PC-3 (cell line): ENCODE measurements at regions not wholly inside any gene's neighbourhood (a gene's known extent, or its start where the extent isn't known, plus 50 kb on each side); places are given as distances from the start of the nearest gene placed in this dataset.

ENCODE experiments used
- ATAC-seq: fragments of 200-7000 bp; cut with Tn5 transposase; 2 replicates; pipeline ENCODE4 v1.9.1; 2020; ENCODE audit warnings: mild to moderate bottlenecking, moderate library complexity
- BruUV-seq: library from RNA; stranded (reverse); fragments of 400-500 nt; replicated peaks from 2 replicates; lab custom pipeline; 2021; lab: Mats Ljungman, UMichigan
- CTCF ChIA-PET: fragments of 300-600 bp; sonication (Branson Sonifier 250); formaldehyde crosslinking; loops from one replicate; lab custom pipeline; 2022; ENCODE audit warnings: antibody characterized with exemption; lab: Charles Lee
- POLR2A ChIA-PET: fragments of 300-600 bp; sonication (Branson Sonifier 250); formaldehyde crosslinking; loops from one replicate; lab custom pipeline; 2022; ENCODE audit warnings: antibody characterized with exemption; ENCODE audit not compliant: unreplicated experiment; lab: Charles Lee
- DNase-seq: peaks from one replicate; pipeline ENCODE4 v3.0.0-alpha.2; 2015
- H2AFZ ChIP-seq: fragments of 300-600 bp; sonication (generic); 2 replicates; pipeline ENCODE4 v1.6.0; 2016; ENCODE audit warnings: antibody characterized with exemption, low read length
- H3F3A ChIP-seq: fragments of 300-600 bp; sonication (generic); one replicate; pipeline ENCODE4 v1.6.0; 2017; ENCODE audit warnings: antibody characterized with exemption, low read length, control low read depth, mild to moderate bottlenecking; ENCODE audit not compliant: unreplicated experiment
- H3K27ac ChIP-seq: fragments of 300-600 bp; sonication (generic); 2 replicates; pipeline ENCODE4 v1.5.1; 2016; ENCODE audit warnings: mild to moderate bottlenecking, low read length
- H3K27me3 ChIP-seq: fragments of 300-600 bp; sonication (generic); 2 replicates; pipeline ENCODE4 v1.6.1; 2016; ENCODE audit warnings: low read length, mixed read lengths
- H3K36me3 ChIP-seq: fragments of 300-600 bp; sonication (generic); 2 replicates; pipeline ENCODE4 v1.6.1; 2016; ENCODE audit warnings: low read depth, mixed run types, low read length, mixed read lengths
- H3K4me1 ChIP-seq: fragments of 300-600 bp; sonication (generic); 2 replicates; pipeline ENCODE4 v1.5.1; 2016; ENCODE audit warnings: low read length; ENCODE audit not compliant: insufficient read depth
- H3K4me2 ChIP-seq: fragments of 300-600 bp; sonication (generic); 2 replicates; pipeline ENCODE4 v1.6.0; 2016; ENCODE audit warnings: low read length
- H3K4me3 ChIP-seq: fragments of 300-600 bp; sonication (generic); 2 replicates; pipeline ENCODE4 v1.5.1; 2016; ENCODE audit warnings: mild to moderate bottlenecking, low read length, mixed read lengths
- H3K79me2 ChIP-seq: fragments of 300-600 bp; sonication (generic); 2 replicates; pipeline ENCODE4 v1.6.1; 2017; ENCODE audit warnings: low read length, mixed read lengths
- H3K9ac ChIP-seq: fragments of 300-600 bp; sonication (generic); 2 replicates; pipeline ENCODE4 v1.6.0; 2016; ENCODE audit warnings: mild to moderate bottlenecking, low read length
- H3K9me2 ChIP-seq: fragments of 300-600 bp; sonication (generic); replicated peaks from 2 replicates; pipeline ENCODE4 v1.6.1; 2016; ENCODE audit warnings: mixed run types, low read length, mixed read lengths
- H3K9me3 ChIP-seq: fragments of 300-600 bp; sonication (generic); 2 replicates; pipeline ENCODE4 v1.6.1; 2016; ENCODE audit warnings: low read length, mixed read lengths
- H4K20me1 ChIP-seq: fragments of 300-600 bp; sonication (generic); 2 replicates; pipeline ENCODE4 v1.6.1; 2016; ENCODE audit warnings: low read length, mixed read lengths
- EZH2 ChIP-seq: fragments of 300-600 bp; sonication (generic); IDR thresholded peaks from one replicate; pipeline ENCODE4 v1.6.1; 2017; ENCODE audit warnings: antibody characterized with exemption, mild to moderate bottlenecking, low read length; ENCODE audit not compliant: unreplicated experiment
- EZH2phosphoT487 ChIP-seq: fragments of 300-600 bp; sonication (generic); IDR thresholded peaks from 2 replicates; pipeline ENCODE4 v1.6.1; 2018; ENCODE audit warnings: mild to moderate bottlenecking, antibody characterized with exemption, low read length, borderline replicate concordance
- intact Hi-C: fragments of 100-400 bp; cut with micrococcal nuclease; formaldehyde crosslinking; loops from 2 replicates; pipeline ENCODE4 v1.9.0; 2023
- TF ChIP-seq, protein P1 (sequence below): fragments of 300-600 bp; sonication (generic); conservative IDR thresholded peaks from 2 replicates; pipeline ENCODE4 v1.5.1; 2017; ENCODE audit warnings: antibody characterized with exemption, low read depth, mild to moderate bottlenecking, low read length

- Histone ChIP-seq H3K4me3 (no peak overlapping the region), H4K20me1 (no peaks in the 10 kb centered on the region), H3K36me3 (no peaks in the 10 kb centered on the region), H3K27me3 (no peaks in the 10 kb centered on the region), H3K9me3 (no peaks in the 10 kb centered on the region), H3K4me1 (no peaks in the 10 kb centered on the region), H3K79me2 (no peaks in the 10 kb centered on the region), H3K9me2 (no peaks in the 10 kb centered on the region), H3K9ac (no peak overlapping the region), H2AFZ (no peak overlapping the region), H3K4me2 (no peak overlapping the region), H3K27ac (no peak overlapping the region), H3F3A (no peaks in the 10 kb centered on the region)
- DNase-seq = no peak
- POLR2A ChIA-PET = no interaction called here
- ATAC-seq = no peak
- TF ChIP-seq, protein P1, sequence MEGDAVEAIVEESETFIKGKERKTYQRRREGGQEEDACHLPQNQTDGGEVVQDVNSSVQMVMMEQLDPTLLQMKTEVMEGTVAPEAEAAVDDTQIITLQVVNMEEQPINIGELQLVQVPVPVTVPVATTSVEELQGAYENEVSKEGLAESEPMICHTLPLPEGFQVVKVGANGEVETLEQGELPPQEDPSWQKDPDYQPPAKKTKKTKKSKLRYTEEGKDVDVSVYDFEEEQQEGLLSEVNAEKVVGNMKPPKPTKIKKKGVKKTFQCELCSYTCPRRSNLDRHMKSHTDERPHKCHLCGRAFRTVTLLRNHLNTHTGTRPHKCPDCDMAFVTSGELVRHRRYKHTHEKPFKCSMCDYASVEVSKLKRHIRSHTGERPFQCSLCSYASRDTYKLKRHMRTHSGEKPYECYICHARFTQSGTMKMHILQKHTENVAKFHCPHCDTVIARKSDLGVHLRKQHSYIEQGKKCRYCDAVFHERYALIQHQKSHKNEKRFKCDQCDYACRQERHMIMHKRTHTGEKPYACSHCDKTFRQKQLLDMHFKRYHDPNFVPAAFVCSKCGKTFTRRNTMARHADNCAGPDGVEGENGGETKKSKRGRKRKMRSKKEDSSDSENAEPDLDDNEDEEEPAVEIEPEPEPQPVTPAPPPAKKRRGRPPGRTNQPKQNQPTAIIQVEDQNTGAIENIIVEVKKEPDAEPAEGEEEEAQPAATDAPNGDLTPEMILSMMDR = no peak
- TF ChIP-seq EZH2 (no peak), EZH2phosphoT487 (no peak)
- intact Hi-C loops = no loop called here
- CTCF ChIA-PET = no interaction called here
- BruUV-seq = no TSS peak
Observed at GRCh38 chr22:34805771-34806170, 260.2 kb upstream of the ISX start.

- Histone ChIP-seq H2AFZ (no peak overlapping the region), H3K9ac (no peak overlapping the region), H3K4me3 (no peak overlapping the region), H3F3A (no peaks in the 10 kb centered on the region), H3K9me3 (no peaks in the 10 kb centered on the region), H3K27me3 (no peaks in the 10 kb centered on the region), H3K4me2 (no peak overlapping the region), H3K36me3 (no peaks in the 10 kb centered on the region), H3K27ac (no peak overlapping the region), H3K79me2 (no peaks in the 10 kb centered on the region), H3K9me2 (no peaks in the 10 kb centered on the region), H3K4me1 (no peaks in the 10 kb centered on the region), H4K20me1 (no peaks in the 10 kb centered on the region)
- DNase-seq = no peak
- TF ChIP-seq, protein P1 = no peak
- no peak for TF ChIP-seq EZH2
- TF ChIP-seq EZH2phosphoT487 = no peak
- ChIA-PET POLR2A (no interaction called here), CTCF (no interaction called here)
- intact Hi-C loops = no loop called here
- BruUV-seq = no TSS peak
- no peak for ATAC-seq
Observed at GRCh38 chr22:34808618-34809017, 257.3 kb upstream of the ISX start.

GRCh38 chr22:34812631-34813030 is 253.3 kb upstream of the ISX start:
- Histone ChIP-seq H3K4me1 (no peaks in the 10 kb centered on the region), H3K4me2 (no peak overlapping the region), H3F3A (no peaks in the 10 kb centered on the region), H3K36me3 (no peaks in the 10 kb centered on the region), H3K79me2 (no peaks in the 10 kb centered on the region), H3K4me3 (no peak overlapping the region), H3K27ac (no peak overlapping the region), H3K27me3 (no peaks in the 10 kb centered on the region), H3K9me3 (no peaks in the 10 kb centered on the region), H3K9ac (no peak overlapping the region), H2AFZ (no peak overlapping the region), H3K9me2 (no peaks in the 10 kb centered on the region), H4K20me1 (no peaks in the 10 kb centered on the region)
- no TSS peak for BruUV-seq
- intact Hi-C loops = no loop called here
- TF ChIP-seq EZH2 = no peak
- TF ChIP-seq EZH2phosphoT487 = no peak
- TF ChIP-seq, protein P1 = no peak
- ChIA-PET CTCF (no interaction called here), POLR2A (no interaction called here)
- ATAC-seq = no peak
- no peak for DNase-seq
